ENCODE measurements at regions not wholly inside any gene's neighbourhood (a gene's known extent, or its start where the extent isn't known, plus 50 kb on each side); places are given as distances from the start of the nearest gene placed in this dataset.

- TF ChIP-seq POLR2A (IDR thresholded peaks at IDR 0.05) (no peak), CTCF (IDR thresholded peaks at IDR 0.05) (no peak)
- H3K27ac ChIP-seq: no peak overlapping the region
- no peaks in the 10 kb centered on the region for H3K36me3 ChIP-seq
- intact Hi-C loops (cut with DNase I; ENCODE audit: low total_unique reads): no loop called here
- H3K4me1 ChIP-seq: no peaks in the 10 kb centered on the region
- no peak overlapping the region for H3K4me3 ChIP-seq
- H3K27me3 ChIP-seq: no peaks in the 10 kb centered on the region
- no peaks in the 10 kb centered on the region for H3K9me3 ChIP-seq
- DNase-seq: no peak
These were observed 299.4 kb upstream of the IRX3 start for GRCh38 chr16:54585998-54586340.

GRCh38 chr16:54585094-54585997 lies 298.8 kb upstream of the IRX3 start:
- DNase-seq: no peak
- intact Hi-C loops (cut with DNase I; ENCODE audit: low total_unique reads): no loop called here
- H3K4me3 ChIP-seq: no peak overlapping the region
- H3K27me3 ChIP-seq: no peaks in the 10 kb centered on the region
- H3K4me1 ChIP-seq: no peaks in the 10 kb centered on the region
- H3K36me3 ChIP-seq: no peaks in the 10 kb centered on the region
- no peak overlapping the region for H3K27ac ChIP-seq
- TF ChIP-seq CTCF (IDR thresholded peaks at IDR 0.05) (no peak), POLR2A (IDR thresholded peaks at IDR 0.05) (no peak)
- H3K9me3 ChIP-seq: no peaks in the 10 kb centered on the region

GRCh38 chr16:54584121-54584520 lies 297.5 kb upstream of the IRX3 start:
- no peaks in the 10 kb centered on the region for H3K4me1 ChIP-seq
- no peak overlapping the region for H3K4me3 ChIP-seq
- H3K27ac ChIP-seq: no peak overlapping the region
- H3K27me3 ChIP-seq: no peaks in the 10 kb centered on the region
- H3K9me3 ChIP-seq: no peaks in the 10 kb centered on the region
- no peak for TF ChIP-seq CTCF (IDR thresholded peaks at IDR 0.05)
- no peak for TF ChIP-seq POLR2A (IDR thresholded peaks at IDR 0.05)
- no peak for DNase-seq
- no peaks in the 10 kb centered on the region for H3K36me3 ChIP-seq
- intact Hi-C loops (cut with DNase I; ENCODE audit: low total_unique reads): no loop called here

- Histone ChIP-seq H3K27me3 (no peaks in the 10 kb centered on the region), H3K36me3 (no peaks in the 10 kb centered on the region), H3K9me3 (no peaks in the 10 kb centered on the region), H3K4me3 (no peak overlapping the region), H3K27ac (no peak overlapping the region), H3K4me1 (no peaks in the 10 kb centered on the region)
- intact Hi-C loops (cut with DNase I; ENCODE audit: low total_unique reads): no loop called here
- no peak for DNase-seq
- TF ChIP-seq POLR2A (IDR thresholded peaks at IDR 0.05): no peak
- TF ChIP-seq CTCF (IDR thresholded peaks at IDR 0.05): no peak
These were observed 296.2 kb upstream of the IRX3 start for GRCh38 chr16:54582631-54583250.

- no peak for DNase-seq
- H3K27me3 ChIP-seq: no peaks in the 10 kb centered on the region
- no peaks in the 10 kb centered on the region for H3K9me3 ChIP-seq
- H3K4me1 ChIP-seq: no peaks in the 10 kb centered on the region
- no peak overlapping the region for H3K4me3 ChIP-seq
- no peak overlapping the region for H3K27ac ChIP-seq
- TF ChIP-seq POLR2A (IDR thresholded peaks at IDR 0.05) (no peak), CTCF (IDR thresholded peaks at IDR 0.05) (no peak)
- intact Hi-C loops (cut with DNase I; ENCODE audit: low total_unique reads): no loop called here
- H3K36me3 ChIP-seq: no peaks in the 10 kb centered on the region
These were observed 292.6 kb upstream of the IRX3 start for GRCh38 chr16:54579106-54579728.
